ENCODE measurements at regions not wholly inside any gene's neighbourhood (a gene's known extent, or its start where the extent isn't known, plus 50 kb on each side); places are given as distances from the start of the nearest gene placed in this dataset.

GRCh38 chr2:220704810-220705209 lies 867.3 kb downstream of the EPHA4 start:
- Histone ChIP-seq H3K9me3 (peaks cover 0 to 9% of the 10 kb centered on the region in 2 donors), H3K4me1 (no peaks in the 10 kb centered on the region), H3K4me3 (no peak overlapping the region), H3K27me3 (no peaks in the 10 kb centered on the region), H3K36me3 (no peaks in the 10 kb centered on the region), H3K27ac (no peak overlapping the region)
- no peak for DNase-seq (ENCODE audit: low spot score in 2 of 2)
- TF ChIP-seq CTCF (IDR thresholded peaks at IDR 0.05) = no peak
- no peak for TF ChIP-seq POLR2A (IDR thresholded peaks at IDR 0.05)
- TF ChIP-seq POLR2AphosphoS5 (IDR thresholded peaks at IDR 0.05) = no peak
- intact Hi-C loops (cut with DNase I; ENCODE audit: low total_unique reads) = no loop called here

- no peak for DNase-seq (ENCODE audit: low spot score in 2 of 2)
Measured at GRCh38 chr2:220705678-220706077, 866.4 kb downstream of the EPHA4 start.

GRCh38 chr2:220707261-220707660 lies 864.8 kb downstream of the EPHA4 start:
- intact Hi-C loops (cut with DNase I; ENCODE audit: low total_unique reads) = no loop called here
- Histone ChIP-seq H3K9me3 (no peaks in the 10 kb centered on the region), H3K4me1 (no peaks in the 10 kb centered on the region)

More at GRCh38 chr2:220705678-220706077, 866.4 kb downstream of the EPHA4 start:
- intact Hi-C loops (cut with DNase I; ENCODE audit: low total_unique reads) = no loop called here
- H3K27ac ChIP-seq = no peak overlapping the region
- no peak overlapping the region for H3K4me3 ChIP-seq
- H3K27me3 ChIP-seq = no peaks in the 10 kb centered on the region
- peaks cover 0 to 8% of the 10 kb centered on the region in 2 donors for H3K9me3 ChIP-seq
- TF ChIP-seq CTCF (IDR thresholded peaks at IDR 0.05) = no peak
- TF ChIP-seq POLR2AphosphoS5 (IDR thresholded peaks at IDR 0.05) = no peak
- no peak for TF ChIP-seq POLR2A (IDR thresholded peaks at IDR 0.05)
- no peaks in the 10 kb centered on the region for H3K36me3 ChIP-seq
- H3K4me1 ChIP-seq = no peaks in the 10 kb centered on the region

GRCh38 chr2:220708366-220708765 lies 863.7 kb downstream of the EPHA4 start:
- Histone ChIP-seq H3K4me3 (no peak overlapping the region), H3K4me1 (no peaks in the 10 kb centered on the region), H3K9me3 (no peaks in the 10 kb centered on the region), H3K27me3 (no peaks in the 10 kb centered on the region), H3K36me3 (peaks cover 3% of the 10 kb centered on the region), H3K27ac (no peak overlapping the region)
- TF ChIP-seq POLR2A (IDR thresholded peaks at IDR 0.05) = no peak
- no peak for TF ChIP-seq POLR2AphosphoS5 (IDR thresholded peaks at IDR 0.05)
- no peak for DNase-seq (ENCODE audit: low spot score in 2 of 2)
- intact Hi-C loops (cut with DNase I; ENCODE audit: low total_unique reads) = no loop called here

More at GRCh38 chr2:220707261-220707660, 864.8 kb downstream of the EPHA4 start:
- Histone ChIP-seq H3K4me3 (no peak overlapping the region), H3K27ac (no peak overlapping the region), H3K27me3 (no peaks in the 10 kb centered on the region), H3K36me3 (peaks cover 3% of the 10 kb centered on the region)
- DNase-seq (ENCODE audit: low spot score in 2 of 2) = no peak
- TF ChIP-seq POLR2AphosphoS5 (IDR thresholded peaks at IDR 0.05) = no peak
- TF ChIP-seq POLR2A (IDR thresholded peaks at IDR 0.05) = no peak
- TF ChIP-seq CTCF (IDR thresholded peaks at IDR 0.05) = no peak

GRCh38 chr2:220717283-220717682 lies 854.8 kb downstream of the EPHA4 start:
- Histone ChIP-seq H3K27me3 (no peaks in the 10 kb centered on the region), H3K36me3 (no peaks in the 10 kb centered on the region), H3K4me3 (no peak overlapping the region), H3K27ac (no peak overlapping the region), H3K9me3 (no peaks in the 10 kb centered on the region), H3K4me1 (no peaks in the 10 kb centered on the region)
- TF ChIP-seq CTCF (IDR thresholded peaks at IDR 0.05) (no peak), POLR2AphosphoS5 (IDR thresholded peaks at IDR 0.05) (no peak), POLR2A (IDR thresholded peaks at IDR 0.05) (no peak)
- intact Hi-C loops (cut with DNase I; ENCODE audit: low total_unique reads) = no loop called here
- no peak for DNase-seq (ENCODE audit: low spot score in 2 of 2)

GRCh38 chr2:220736778-220737177 lies 835.3 kb downstream of the EPHA4 start:
- no peak overlapping the region for H3K4me3 ChIP-seq
- no peaks in the 10 kb centered on the region for H3K36me3 ChIP-seq
- no peak for DNase-seq (ENCODE audit: low spot score in 2 of 2)
- TF ChIP-seq POLR2AphosphoS5 (IDR thresholded peaks at IDR 0.05) = no peak
- no peak for TF ChIP-seq CTCF (IDR thresholded peaks at IDR 0.05)
- TF ChIP-seq POLR2A (IDR thresholded peaks at IDR 0.05) = no peak
- no peak overlapping the region for H3K27ac ChIP-seq
- H3K27me3 ChIP-seq = no peaks in the 10 kb centered on the region
- H3K9me3 ChIP-seq = peaks cover 0 to 10% of the 10 kb centered on the region in 2 donors
- intact Hi-C loops (cut with DNase I; ENCODE audit: low total_unique reads) = no loop called here
- H3K4me1 ChIP-seq = no peaks in the 10 kb centered on the region

Data from breast epithelium (tissue), 4 donors.